Ishikawa (cell line): ENCODE measurements at regions not wholly inside any gene's neighbourhood (a gene's known extent, or its start where the extent isn't known, plus 50 kb on each side); places are given as distances from the start of the nearest gene placed in this dataset.

ENCODE experiments used
- CEBPB ChIP-seq: IDR thresholded peaks from 2 replicates; pipeline ENCODE4 v1.6.1; 2012
- CREB1 ChIP-seq: IDR thresholded peaks from 2 replicates; pipeline ENCODE4 v1.6.1; 2012; ENCODE audit warnings: low read depth
- EGR1 ChIP-seq: IDR thresholded peaks from 2 replicates; pipeline ENCODE4 v1.6.1; 2012
- EP300 ChIP-seq: IDR thresholded peaks from 2 replicates; pipeline ENCODE4 v1.6.1; 2012; ENCODE audit warnings: borderline replicate concordance
- FOXM1 ChIP-seq: IDR thresholded peaks from 2 replicates; pipeline ENCODE4 v1.6.1; 2012; ENCODE audit warnings: low read depth, borderline replicate concordance
- NFIC ChIP-seq: IDR thresholded peaks from 2 replicates; pipeline ENCODE4 v1.6.1; 2012
- RAD21 ChIP-seq: IDR thresholded peaks from 2 replicates; pipeline ENCODE4 v1.6.1; 2012; ENCODE audit warnings: low read depth
- TAF1 ChIP-seq: IDR thresholded peaks from 2 replicates; pipeline ENCODE4 v1.6.1; 2012; ENCODE audit warnings: low read depth, mild to moderate bottlenecking
- TCF12 ChIP-seq: IDR thresholded peaks from 2 replicates; pipeline ENCODE4 v1.6.1; 2012; ENCODE audit warnings: low read depth
- TEAD4 ChIP-seq: IDR thresholded peaks from 2 replicates; pipeline ENCODE4 v1.6.1; 2012
- YY1 ChIP-seq: IDR thresholded peaks from 2 replicates; pipeline ENCODE4 v1.6.1; 2012; ENCODE audit warnings: low read depth
- ZBTB7A ChIP-seq: IDR thresholded peaks from 2 replicates; pipeline ENCODE4 v1.6.1; 2012; ENCODE audit warnings: low read depth
- TF ChIP-seq, protein P1 (sequence below): IDR thresholded peaks from 2 replicates; pipeline ENCODE4 v1.6.1; 2012
- TF ChIP-seq, protein P2 (sequence below): IDR thresholded peaks from 2 replicates; pipeline ENCODE4 v1.6.1; 2012
- TF ChIP-seq, protein P3 (sequence below): IDR thresholded peaks from 2 replicates; pipeline ENCODE4 v1.6.1; 2012; ENCODE audit warnings: low read depth, mild to moderate bottlenecking

DNA sequence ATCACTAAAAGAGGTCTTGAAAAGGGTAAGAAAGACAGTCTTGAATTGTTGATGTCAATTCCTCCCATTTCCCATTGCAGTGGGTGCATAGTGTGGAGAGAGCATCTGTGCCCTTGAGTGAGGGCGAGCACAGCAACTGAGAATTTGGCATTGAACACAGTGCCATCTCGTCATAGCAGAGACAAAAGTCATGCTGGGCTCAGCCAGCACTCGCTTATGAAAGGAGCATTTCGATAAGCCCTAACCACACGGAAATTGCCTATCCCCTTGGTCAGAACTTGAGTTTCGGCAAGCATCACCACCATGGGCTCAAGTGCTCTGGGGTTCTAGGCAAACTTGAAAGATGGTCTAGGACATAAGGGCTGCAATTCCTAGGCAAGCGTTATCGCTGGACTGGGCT, 712.8 kb upstream of the CDH10 start:
- TF ChIP-seq, protein P1, sequence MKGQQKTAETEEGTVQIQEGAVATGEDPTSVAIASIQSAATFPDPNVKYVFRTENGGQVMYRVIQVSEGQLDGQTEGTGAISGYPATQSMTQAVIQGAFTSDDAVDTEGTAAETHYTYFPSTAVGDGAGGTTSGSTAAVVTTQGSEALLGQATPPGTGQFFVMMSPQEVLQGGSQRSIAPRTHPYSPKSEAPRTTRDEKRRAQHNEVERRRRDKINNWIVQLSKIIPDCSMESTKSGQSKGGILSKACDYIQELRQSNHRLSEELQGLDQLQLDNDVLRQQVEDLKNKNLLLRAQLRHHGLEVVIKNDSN: no peak
- TF ChIP-seq, protein P2, sequence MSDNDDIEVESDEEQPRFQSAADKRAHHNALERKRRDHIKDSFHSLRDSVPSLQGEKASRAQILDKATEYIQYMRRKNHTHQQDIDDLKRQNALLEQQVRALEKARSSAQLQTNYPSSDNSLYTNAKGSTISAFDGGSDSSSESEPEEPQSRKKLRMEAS: no peak
- TF ChIP-seq FOXM1: no peak
- TF ChIP-seq YY1: no peak

DNA sequence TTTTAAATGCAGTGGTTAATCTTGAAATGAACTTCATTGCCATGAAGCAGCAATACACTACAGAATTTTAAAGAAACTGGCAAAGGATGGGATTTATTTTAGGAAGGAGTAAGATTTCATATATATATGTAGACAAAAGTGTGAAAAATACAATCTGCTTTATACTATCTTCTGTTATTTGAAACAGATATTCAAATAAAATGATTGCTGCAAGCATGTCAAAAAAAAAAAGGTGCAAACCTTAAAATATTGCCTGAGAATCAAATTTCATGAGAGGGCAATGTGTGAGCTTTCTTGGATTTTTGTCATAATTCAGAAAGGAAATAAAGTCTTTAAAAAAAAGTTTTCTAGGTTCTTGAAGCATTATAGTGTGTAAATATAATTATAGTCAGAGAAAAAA, 705.0 kb upstream of the CDH10 start:
- TF ChIP-seq, protein P1: no peak
- TF ChIP-seq TEAD4: no peak
- no peak for TF ChIP-seq EGR1
- no peak for TF ChIP-seq ZBTB7A
- TF ChIP-seq, protein P2: no peak
- TF ChIP-seq TCF12: no peak
- TF ChIP-seq FOXM1: no peak
- TF ChIP-seq RAD21: no peak
- TF ChIP-seq, protein P3, sequence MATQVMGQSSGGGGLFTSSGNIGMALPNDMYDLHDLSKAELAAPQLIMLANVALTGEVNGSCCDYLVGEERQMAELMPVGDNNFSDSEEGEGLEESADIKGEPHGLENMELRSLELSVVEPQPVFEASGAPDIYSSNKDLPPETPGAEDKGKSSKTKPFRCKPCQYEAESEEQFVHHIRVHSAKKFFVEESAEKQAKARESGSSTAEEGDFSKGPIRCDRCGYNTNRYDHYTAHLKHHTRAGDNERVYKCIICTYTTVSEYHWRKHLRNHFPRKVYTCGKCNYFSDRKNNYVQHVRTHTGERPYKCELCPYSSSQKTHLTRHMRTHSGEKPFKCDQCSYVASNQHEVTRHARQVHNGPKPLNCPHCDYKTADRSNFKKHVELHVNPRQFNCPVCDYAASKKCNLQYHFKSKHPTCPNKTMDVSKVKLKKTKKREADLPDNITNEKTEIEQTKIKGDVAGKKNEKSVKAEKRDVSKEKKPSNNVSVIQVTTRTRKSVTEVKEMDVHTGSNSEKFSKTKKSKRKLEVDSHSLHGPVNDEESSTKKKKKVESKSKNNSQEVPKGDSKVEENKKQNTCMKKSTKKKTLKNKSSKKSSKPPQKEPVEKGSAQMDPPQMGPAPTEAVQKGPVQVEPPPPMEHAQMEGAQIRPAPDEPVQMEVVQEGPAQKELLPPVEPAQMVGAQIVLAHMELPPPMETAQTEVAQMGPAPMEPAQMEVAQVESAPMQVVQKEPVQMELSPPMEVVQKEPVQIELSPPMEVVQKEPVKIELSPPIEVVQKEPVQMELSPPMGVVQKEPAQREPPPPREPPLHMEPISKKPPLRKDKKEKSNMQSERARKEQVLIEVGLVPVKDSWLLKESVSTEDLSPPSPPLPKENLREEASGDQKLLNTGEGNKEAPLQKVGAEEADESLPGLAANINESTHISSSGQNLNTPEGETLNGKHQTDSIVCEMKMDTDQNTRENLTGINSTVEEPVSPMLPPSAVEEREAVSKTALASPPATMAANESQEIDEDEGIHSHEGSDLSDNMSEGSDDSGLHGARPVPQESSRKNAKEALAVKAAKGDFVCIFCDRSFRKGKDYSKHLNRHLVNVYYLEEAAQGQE: no peak
- TF ChIP-seq CREB1: no peak
- TF ChIP-seq TAF1: no peak
- no peak for TF ChIP-seq NFIC
- no peak for TF ChIP-seq YY1
- TF ChIP-seq CEBPB: no peak
- no peak for TF ChIP-seq EP300

DNA sequence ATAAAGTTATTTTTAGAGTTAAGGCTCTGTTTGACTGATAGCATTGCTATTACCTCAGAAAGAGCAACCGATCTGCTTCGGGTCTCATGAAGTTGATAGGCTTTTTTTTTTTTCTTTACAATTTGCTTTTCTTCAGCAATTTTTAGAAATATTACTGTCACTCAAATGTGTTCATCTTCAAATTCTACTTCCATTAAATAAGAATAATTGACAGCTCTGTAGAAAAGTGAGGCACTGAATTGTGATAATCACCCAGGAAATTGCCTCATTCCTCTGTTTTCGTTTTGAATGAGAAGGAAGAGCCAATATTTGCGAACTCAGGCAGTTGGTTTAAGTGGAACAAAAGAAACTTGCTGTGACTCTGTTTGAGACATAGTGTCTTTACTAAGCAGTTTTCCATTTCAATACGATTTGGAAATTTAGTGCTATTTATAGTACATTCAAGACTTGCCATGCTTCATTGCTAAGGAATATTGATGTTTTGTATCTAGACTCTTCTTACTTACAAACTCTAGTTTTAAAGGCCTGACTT, 700.5 kb upstream of the CDH10 start:
- TF ChIP-seq ZBTB7A (no peak), EGR1 (no peak), TEAD4 (no peak), CEBPB (no peak), NFIC (no peak), YY1 (no peak), FOXM1 (no peak), TCF12 (no peak), CREB1 (no peak), EP300 (no peak), RAD21 (no peak), TAF1 (no peak)
- TF ChIP-seq, protein P2: no peak
- TF ChIP-seq, protein P3: no peak
- TF ChIP-seq, protein P1: no peak

DNA sequence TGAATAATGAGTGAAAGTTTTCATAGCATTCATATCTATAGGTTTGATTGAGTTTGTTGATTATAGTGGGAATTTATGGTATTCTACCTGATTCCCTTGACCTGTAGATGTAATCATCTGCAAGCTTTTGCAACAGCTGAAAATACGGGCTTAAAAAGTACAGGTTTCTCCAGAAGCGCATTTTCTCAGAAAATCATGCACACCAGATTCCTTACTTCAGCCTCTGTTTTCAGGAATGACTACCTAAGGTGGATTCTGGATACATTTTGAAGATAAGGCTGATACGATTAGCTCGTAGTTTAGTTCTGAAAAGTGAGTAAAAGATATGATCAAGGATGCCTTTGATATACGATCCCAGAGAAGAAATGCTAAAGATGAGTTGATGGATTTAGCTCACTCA, 694.8 kb upstream of the CDH10 start:
- TF ChIP-seq NFIC (no peak), YY1 (no peak), CEBPB (no peak), TAF1 (no peak), TCF12 (no peak), TEAD4 (no peak), ZBTB7A (no peak), RAD21 (no peak), EP300 (no peak), EGR1 (no peak), CREB1 (no peak), FOXM1 (no peak)
- TF ChIP-seq, protein P1: no peak
- TF ChIP-seq, protein P3: no peak
- TF ChIP-seq, protein P2: no peak
